CD14-positive monocyte (primary cell): ENCODE measurements at regions not wholly inside any gene's neighbourhood (a gene's known extent, or its start where the extent isn't known, plus 50 kb on each side); places are given as distances from the start of the nearest gene placed in this dataset.
"Not testable (repeated sequence)": the region's sequence is repeated elsewhere in the genome, so short reads cannot be mapped to it uniquely, and the experiment has no call there.

Experiments used
- DNase-seq, 3 donors: peaks; one replicate each; pipeline ENCODE4 v3.0.0-alpha.2; 2011 to 2022
- H2AFZ ChIP-seq: 2 replicates; pipeline ENCODE4 v1.6.0; 2012; ENCODE audit warnings: mild to moderate bottlenecking, low read depth, low read length, inconsistent platforms; ENCODE audit not compliant: insufficient read depth, poor library complexity, severe bottlenecking
- H3K27ac ChIP-seq, 2 donors: 1 replicate in 1 of 2; 2 replicates in 1 of 2; pipeline ENCODE4 v1.5.1; 2012 to 2013; ENCODE audit warnings: low read length in 2 of 2, control low read depth in 1 of 2, inconsistent platforms in 1 of 2, low read depth in 1 of 2, mild to moderate bottlenecking in 1 of 2
- H3K27me3 ChIP-seq, 2 donors: one replicate each; pipeline versions ENCODE4 v1.6.0 to v1.6.1; 2011 to 2013; ENCODE audit warnings: low read length in 2 of 2; ENCODE audit not compliant: control insufficient read depth in 2 of 2, insufficient read depth in 2 of 2
- H3K36me3 ChIP-seq, 2 donors: replicated peaks in 1 of 2; 1 replicate in 1 of 2; 2 replicates in 1 of 2; pipeline versions ENCODE4 v1.5.1 to v1.6.1; 2012 to 2013; ENCODE audit warnings: low read length in 2 of 2, control low read depth in 1 of 2, inconsistent platforms in 1 of 2, mild to moderate bottlenecking in 1 of 2; ENCODE audit not compliant: insufficient read depth in 2 of 2, control insufficient read depth in 1 of 2
- H3K4me1 ChIP-seq, 2 donors: 1 replicate in 1 of 2; 2 replicates in 1 of 2; pipeline versions ENCODE4 v1.5.1 to v1.6.1; 2012 to 2013; ENCODE audit warnings: low read length in 2 of 2, control low read depth in 1 of 2, inconsistent platforms in 1 of 2, mild to moderate bottlenecking in 1 of 2, moderate library complexity in 1 of 2; ENCODE audit not compliant: insufficient read depth in 2 of 2, control insufficient read depth in 1 of 2
- H3K4me2 ChIP-seq: replicated peaks from 2 replicates; pipeline ENCODE3; 2012; ENCODE audit warnings: low read length, moderate library complexity, mild to moderate bottlenecking; ENCODE audit not compliant: poor library complexity, severe bottlenecking; ENCODE audit errors: extremely low read depth
- H3K4me3 ChIP-seq, 3 experiments: fragments of 200-600 bp in 1 of 3; sonication (generic) in 1 of 3; replicated peaks in 1 of 3; 1 replicate in 2 of 3; 2 replicates in 1 of 3; pipeline ENCODE4 v1.5.1; 2011 to 2013; ENCODE audit warnings: low read length in 3 of 3, mild to moderate bottlenecking in 3 of 3, control low read depth in 2 of 3, low read depth in 2 of 3, inconsistent platforms in 1 of 3, moderate library complexity in 1 of 3
- H3K79me2 ChIP-seq: 2 replicates; pipeline ENCODE4 v1.6.0; 2012; ENCODE audit warnings: mild to moderate bottlenecking, control low read depth, inconsistent platforms, low read length, moderate library complexity; ENCODE audit not compliant: insufficient read depth
- H3K9ac ChIP-seq: 2 replicates; pipeline ENCODE4 v1.6.0; 2017; ENCODE audit warnings: low read length, mild to moderate bottlenecking; ENCODE audit not compliant: insufficient read depth, poor library complexity, severe bottlenecking
- H3K9me3 ChIP-seq, 2 donors: replicated peaks in 1 of 2; 1 replicate in 1 of 2; 2 replicates in 1 of 2; pipeline versions ENCODE4 v1.5.1 to v1.6.1; 2012 to 2013; ENCODE audit warnings: low read length in 2 of 2, control low read depth in 1 of 2; ENCODE audit not compliant: control insufficient read depth in 1 of 2, insufficient read depth in 1 of 2
- H4K20me1 ChIP-seq: 2 replicates; pipeline ENCODE4 v1.6.0; 2012; ENCODE audit warnings: mild to moderate bottlenecking, low read length, control low read depth, moderate library complexity; ENCODE audit not compliant: insufficient read depth
- H3K27ac Mint-ChIP-seq, 7 donors: one replicate each; pipeline ENCODE4 v1.8.0; 2020; ENCODE audit warnings: mild to moderate bottlenecking in 7 of 7, mixed read lengths in 7 of 7, moderate library complexity in 6 of 7, inconsistent platforms in 2 of 7
- H3K27me3 Mint-ChIP-seq, 3 donors: one replicate each; pipeline ENCODE4 v1.8.0; 2021 to 2022; ENCODE audit warnings: low read depth in 3 of 3, mild to moderate bottlenecking in 3 of 3, mixed read lengths in 3 of 3, moderate library complexity in 3 of 3, inconsistent platforms in 1 of 3
- H3K36me3 Mint-ChIP-seq, 2 donors: one replicate each; pipeline ENCODE4 v1.8.0; 2020; ENCODE audit warnings: mixed read lengths in 2 of 2, inconsistent platforms in 1 of 2, mild to moderate bottlenecking in 1 of 2
- H3K4me1 Mint-ChIP-seq: one replicate; pipeline ENCODE4 v1.8.0; 2020; ENCODE audit warnings: mild to moderate bottlenecking, mixed read lengths
- H3K4me3 Mint-ChIP-seq, 2 donors: one replicate each; pipeline ENCODE4 v1.8.0; 2020; ENCODE audit warnings: mild to moderate bottlenecking in 2 of 2, mixed read lengths in 2 of 2, moderate library complexity in 1 of 2
- H3K9me3 Mint-ChIP-seq, 7 donors: one replicate each; pipeline ENCODE4 v1.8.0; 2020 to 2022; ENCODE audit warnings: mixed read lengths in 7 of 7, mild to moderate bottlenecking in 6 of 7, moderate library complexity in 6 of 7, inconsistent platforms in 2 of 7
- CTCF ChIP-seq: fragments of 200-600 bp; IDR thresholded peaks from one replicate; pipeline ENCODE4 v1.8.0; 2022; ENCODE audit warnings: antibody characterized with exemption, mild to moderate bottlenecking
- WGBS: methylation state at CpG from one replicate; pipeline ENCODE4 v1.1.5; 2013; ENCODE audit warnings: missing lambda C conversion rate; ENCODE audit not compliant: insufficient coverage; 5-methylcytosine and 5-hydroxymethylcytosine counted together
- intact Hi-C, 2 donors: fragments of 100-400 bp; cut with micrococcal nuclease; formaldehyde crosslinking; loops; one replicate each; pipeline versions ENCODE4 v1.15.0 to v1.15.1; 2023

- H3K27me3 Mint-ChIP-seq: peaks cover under 1 to 1% (median 1%) of the 10 kb centered on the region in 3 donors
- H3K27ac ChIP-seq: no peak overlapping the region
- TF ChIP-seq CTCF: no peak
- H3K4me3 Mint-ChIP-seq: no peak overlapping the region
- H3K9me3 Mint-ChIP-seq: peaks cover 0 to 5% (median 4%) of the 10 kb centered on the region in 7 donors
- H2AFZ ChIP-seq: no peak overlapping the region
- no peaks in the 10 kb centered on the region for H3K9me3 ChIP-seq
- H3K27ac Mint-ChIP-seq: peak overlapping the region in 1 of 7 donors; percentile 61
- H3K79me2 ChIP-seq: no peaks in the 10 kb centered on the region
- no peaks in the 10 kb centered on the region for H4K20me1 ChIP-seq
- peaks cover 51% of the 10 kb centered on the region for H3K4me1 Mint-ChIP-seq
- WGBS: no CpG with 5 or more reads among the region's 2 CpGs
- peaks cover 28 to 36% of the 10 kb centered on the region in 2 donors for H3K4me1 ChIP-seq
- no peak for DNase-seq
- intact Hi-C loops: no loop called here
- H3K36me3 Mint-ChIP-seq: peaks cover 0 to 3% of the 10 kb centered on the region in 2 donors
- no peak overlapping the region for H3K9ac ChIP-seq
- no peak overlapping the region for H3K4me3 ChIP-seq
- H3K27me3 ChIP-seq: no peaks in the 10 kb centered on the region
- no peak overlapping the region for H3K4me2 ChIP-seq
- H3K36me3 ChIP-seq: no peaks in the 10 kb centered on the region
Observed at GRCh38 chr2:37733251-37733650, 61.8 kb upstream of the CDC42EP3 start.

- H3K79me2 ChIP-seq, H4K20me1 ChIP-seq, H3K9me3 ChIP-seq, H3K36me3 ChIP-seq, H3K9me3 Mint-ChIP-seq, H3K4me3 Mint-ChIP-seq, H3K9ac ChIP-seq, H2AFZ ChIP-seq, H3K36me3 Mint-ChIP-seq, H3K27me3 ChIP-seq, H3K27ac ChIP-seq, intact Hi-C loops, H3K4me3 ChIP-seq, H3K4me2 ChIP-seq, H3K27me3 Mint-ChIP-seq, DNase-seq: not testable (repeated sequence)
- Mint-ChIP-seq H3K4me1 (peaks cover 50% of the 10 kb centered on the region), H3K27ac (peak overlapping the region in 4 of 7 donors; percentile 22 to 67 (median 50))
- peaks cover 28 to 36% of the 10 kb centered on the region in 2 donors for H3K4me1 ChIP-seq
Observed at GRCh38 chr2:37733955-37734354, 62.5 kb upstream of the CDC42EP3 start.

GRCh38 chr2:37734891-37735523 is 63.6 kb upstream of the CDC42EP3 start:
- H3K27me3 Mint-ChIP-seq, H4K20me1 ChIP-seq, H3K9me3 ChIP-seq, DNase-seq, H3K27me3 ChIP-seq, H3K36me3 Mint-ChIP-seq, H3K79me2 ChIP-seq, intact Hi-C loops, H3K36me3 ChIP-seq, H3K9ac ChIP-seq: not testable (repeated sequence)
- Mint-ChIP-seq H3K4me3 (peak overlapping the region in 1 of 2 donors; percentile 76), H3K4me1 (peaks cover 53% of the 10 kb centered on the region), H3K27ac (peak overlapping the region in 4 of 7 donors; percentile 72 to 83 (median 79)), H3K9me3 (peaks cover 0 to 12% (median 8%) of the 10 kb centered on the region in 7 donors)
- Histone ChIP-seq H2AFZ (peak overlapping the region; percentile 52), H3K4me2 (peak overlapping the region; percentile 44), H3K4me3 (peak overlapping the region in 1 of 3 experiments; percentile 32), H3K27ac (peak overlapping the region in 1 of 2 donors; percentile 42), H3K4me1 (peaks cover 28 to 36% of the 10 kb centered on the region in 2 donors)
- no CpG with 5 or more reads among the region's 8 CpGs for WGBS

GRCh38 chr2:37735524-37735910 is 64.1 kb upstream of the CDC42EP3 start:
- peak overlapping the region; percentile 52 for H2AFZ ChIP-seq
- H3K27me3 ChIP-seq, H3K4me3 Mint-ChIP-seq, intact Hi-C loops, H3K27me3 Mint-ChIP-seq, H3K36me3 Mint-ChIP-seq, H3K4me2 ChIP-seq, H3K36me3 ChIP-seq, H4K20me1 ChIP-seq, H3K9me3 ChIP-seq, H3K79me2 ChIP-seq, H3K9ac ChIP-seq: not testable (repeated sequence)
- Mint-ChIP-seq H3K27ac (peak overlapping the region in 3 of 7 donors; percentile 72 to 83 (median 82)), H3K9me3 (peaks cover 0 to 13% (median 8%) of the 10 kb centered on the region in 7 donors), H3K4me1 (peaks cover 54% of the 10 kb centered on the region)
- H3K4me3 ChIP-seq: peak overlapping the region in 1 of 3 experiments; percentile 32
- peak; percentile 25 to 48 (median 29) for DNase-seq
- peak overlapping the region in 1 of 2 donors; percentile 42 for H3K27ac ChIP-seq
- peaks cover 28 to 36% of the 10 kb centered on the region in 2 donors for H3K4me1 ChIP-seq
